HG03558 (cell line): ENCODE measurements at regions not wholly inside any gene's neighbourhood (a gene's known extent, or its start where the extent isn't known, plus 50 kb on each side); places are given as distances from the start of the nearest gene placed in this dataset.

Experiments used
- ATAC-seq: cut with Tn5 transposase; IDR thresholded peaks from one replicate; pipeline ENCODE4 v1.9.1; 2021; ENCODE audit warnings: moderate number of reproducible peaks; ENCODE audit not compliant: unreplicated experiment; ENCODE audit errors: extremely low read depth

GRCh38 chr5:103612545-103612944, 50.0 kb upstream of the NUDT12 start:
- no peak for ATAC-seq
